ENCODE measurements at regions not wholly inside any gene's neighbourhood (a gene's known extent, or its start where the extent isn't known, plus 50 kb on each side); places are given as distances from the start of the nearest gene placed in this dataset.

DNA sequence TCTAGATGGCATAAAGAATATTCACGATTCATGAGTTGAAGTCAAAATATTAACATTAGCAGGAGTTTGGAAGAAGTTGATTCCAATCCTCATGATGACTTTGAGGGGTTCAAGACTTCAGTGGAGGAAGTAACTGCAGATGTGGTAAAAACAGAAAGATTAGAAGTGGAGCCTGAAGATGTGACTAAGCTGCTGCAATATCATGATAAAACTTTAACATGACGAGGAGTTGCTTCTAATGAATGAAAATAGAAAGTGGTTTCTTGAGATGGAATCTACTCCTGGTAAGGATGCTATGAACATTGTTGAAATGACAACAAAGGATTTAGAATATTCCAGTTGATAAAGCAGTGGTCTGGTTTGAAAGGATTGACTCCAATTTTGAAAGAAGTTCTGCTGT, 70.1 kb upstream of the TMLHE start:
- DNase-seq, result no peak

DNA sequence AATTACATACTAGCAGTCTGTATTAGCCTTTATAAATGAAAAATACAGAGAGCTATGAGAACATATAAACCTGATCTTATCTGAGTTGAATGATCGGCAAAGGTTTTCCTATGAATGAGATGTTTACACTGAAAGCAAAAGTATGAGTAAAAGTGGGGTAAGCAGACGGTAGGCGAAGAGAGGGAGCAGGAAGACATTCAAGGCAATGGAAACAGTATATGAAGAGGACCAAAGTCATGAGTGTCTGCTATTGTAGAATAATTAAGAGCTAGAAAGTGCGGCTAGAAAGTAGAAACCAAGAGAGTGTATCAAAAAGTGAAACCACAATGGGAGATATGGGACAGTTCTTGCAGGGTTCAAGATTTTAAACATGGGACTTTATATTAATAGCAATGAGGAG, 67.0 kb upstream of the TMLHE start:
- no peak for DNase-seq

DNA sequence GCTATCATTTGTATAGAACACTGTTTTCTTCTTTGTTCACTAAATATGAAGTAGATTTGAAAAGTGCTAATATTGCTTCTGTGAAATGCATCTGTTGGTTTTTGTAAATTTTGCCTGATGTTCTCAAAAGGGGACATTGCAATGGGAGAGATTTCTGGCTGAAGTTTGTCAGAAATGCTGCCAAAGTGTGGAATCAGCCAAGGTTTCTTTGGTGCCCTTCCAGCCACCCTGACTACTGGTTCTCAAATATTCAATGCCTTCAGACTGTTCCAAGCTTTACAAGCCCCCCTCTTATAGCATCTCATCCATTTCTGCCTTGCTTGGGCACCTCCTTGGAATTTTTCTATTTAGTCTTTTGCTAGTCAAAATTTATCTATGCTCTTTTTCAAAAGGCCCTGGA, 60.6 kb upstream of the TMLHE start:
- no peak for DNase-seq

DNA sequence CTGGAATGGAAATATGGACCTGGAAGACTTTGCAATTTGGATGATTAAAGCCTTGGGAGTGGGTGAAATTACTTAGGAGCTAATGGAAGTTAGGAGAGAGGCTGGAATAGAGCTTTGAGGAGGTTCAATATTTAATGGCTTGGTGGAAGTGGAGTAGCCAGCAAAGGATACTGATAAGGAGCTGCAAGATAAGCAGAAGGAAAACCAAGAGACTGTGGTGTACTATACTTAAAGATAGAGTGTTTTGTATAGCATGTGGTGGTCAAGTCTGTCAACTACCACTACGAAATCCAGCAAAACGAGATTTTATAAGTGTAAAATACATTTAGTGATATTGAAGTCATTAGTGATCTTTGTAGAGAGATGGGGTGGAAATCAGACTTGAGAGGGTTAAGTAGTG, 54.0 kb upstream of the TMLHE start:
- no peak for DNase-seq

All from fibroblast of skin of back (primary cell).